ENCODE measurements at regions not wholly inside any gene's neighbourhood (a gene's known extent, or its start where the extent isn't known, plus 50 kb on each side); places are given as distances from the start of the nearest gene placed in this dataset.

GRCh38 chr2:58796239-58796910 lies 555.2 kb upstream of the FANCL start:
- no peak overlapping the region for H3K4me3 ChIP-seq (ENCODE audit: low read length in 3 of 3)
- H3K36me3 ChIP-seq (ENCODE audit: control insufficient read depth in 3 of 3, insufficient read depth in 3 of 3, low read length in 3 of 3), result no peaks in the 10 kb centered on the region
- peaks cover 0 to 3% (median 0%) of the 10 kb centered on the region in 3 donors for H3K27me3 ChIP-seq (ENCODE audit: control insufficient read depth in 3 of 3, insufficient read depth in 3 of 3, low read length in 3 of 3)
- H3K27ac ChIP-seq (ENCODE audit: low read depth, low read length), result no peak overlapping the region
- no peaks in the 10 kb centered on the region for H3K9me3 ChIP-seq (ENCODE audit: control insufficient read depth in 3 of 3, low read length in 3 of 3)
- no peaks in the 10 kb centered on the region for H3K4me1 ChIP-seq (ENCODE audit: control insufficient read depth in 3 of 3, insufficient read depth in 3 of 3, low read length in 3 of 3)
- H3K9ac ChIP-seq (ENCODE audit: low read depth in 1 of 3, low read length in 3 of 3), result no peak overlapping the region

- peaks cover 0 to 3% (median 0%) of the 10 kb centered on the region in 3 donors for H3K27me3 ChIP-seq (ENCODE audit: control insufficient read depth in 3 of 3, insufficient read depth in 3 of 3, low read length in 3 of 3)
- no peaks in the 10 kb centered on the region for H3K4me1 ChIP-seq (ENCODE audit: control insufficient read depth in 3 of 3, insufficient read depth in 3 of 3, low read length in 3 of 3)
- H3K36me3 ChIP-seq (ENCODE audit: control insufficient read depth in 3 of 3, insufficient read depth in 3 of 3, low read length in 3 of 3), result no peaks in the 10 kb centered on the region
- no peak overlapping the region for H3K9ac ChIP-seq (ENCODE audit: low read depth in 1 of 3, low read length in 3 of 3)
- H3K4me3 ChIP-seq (ENCODE audit: low read length in 3 of 3), result no peak overlapping the region
- H3K27ac ChIP-seq (ENCODE audit: low read depth, low read length), result no peak overlapping the region
- no peaks in the 10 kb centered on the region for H3K9me3 ChIP-seq (ENCODE audit: control insufficient read depth in 3 of 3, low read length in 3 of 3)
Observed at GRCh38 chr2:58794916-58795315, 553.8 kb upstream of the FANCL start.

GRCh38 chr2:58794103-58794502 lies 553.0 kb upstream of the FANCL start:
- Histone ChIP-seq H3K36me3 (ENCODE audit: control insufficient read depth in 3 of 3, insufficient read depth in 3 of 3, low read length in 3 of 3) (no peaks in the 10 kb centered on the region), H3K27me3 (ENCODE audit: control insufficient read depth in 3 of 3, insufficient read depth in 3 of 3, low read length in 3 of 3) (peaks cover 0 to 3% (median 0%) of the 10 kb centered on the region in 3 donors), H3K9ac (ENCODE audit: low read depth in 1 of 3, low read length in 3 of 3) (no peak overlapping the region), H3K9me3 (ENCODE audit: control insufficient read depth in 3 of 3, low read length in 3 of 3) (no peaks in the 10 kb centered on the region), H3K4me3 (ENCODE audit: low read length in 3 of 3) (no peak overlapping the region), H3K27ac (ENCODE audit: low read depth, low read length) (no peak overlapping the region), H3K4me1 (ENCODE audit: control insufficient read depth in 3 of 3, insufficient read depth in 3 of 3, low read length in 3 of 3) (no peaks in the 10 kb centered on the region)

GRCh38 chr2:58788402-58788801 lies 547.3 kb upstream of the FANCL start:
- Histone ChIP-seq H3K4me3 (ENCODE audit: low read length in 3 of 3) (no peak overlapping the region), H3K9ac (ENCODE audit: low read depth in 1 of 3, low read length in 3 of 3) (no peak overlapping the region), H3K4me1 (ENCODE audit: control insufficient read depth in 3 of 3, insufficient read depth in 3 of 3, low read length in 3 of 3) (no peaks in the 10 kb centered on the region), H3K9me3 (ENCODE audit: control insufficient read depth in 3 of 3, low read length in 3 of 3) (no peaks in the 10 kb centered on the region), H3K36me3 (ENCODE audit: control insufficient read depth in 3 of 3, insufficient read depth in 3 of 3, low read length in 3 of 3) (no peaks in the 10 kb centered on the region), H3K27ac (ENCODE audit: low read depth, low read length) (no peak overlapping the region), H3K27me3 (ENCODE audit: control insufficient read depth in 3 of 3, insufficient read depth in 3 of 3, low read length in 3 of 3) (no peaks in the 10 kb centered on the region)

- Histone ChIP-seq H3K9me3 (ENCODE audit: control insufficient read depth in 3 of 3, low read length in 3 of 3) (no peaks in the 10 kb centered on the region), H3K9ac (ENCODE audit: low read depth in 1 of 3, low read length in 3 of 3) (no peak overlapping the region), H3K36me3 (ENCODE audit: control insufficient read depth in 3 of 3, insufficient read depth in 3 of 3, low read length in 3 of 3) (no peaks in the 10 kb centered on the region), H3K27me3 (ENCODE audit: control insufficient read depth in 3 of 3, insufficient read depth in 3 of 3, low read length in 3 of 3) (peaks cover 0 to 9% (median 5%) of the 10 kb centered on the region in 3 donors), H3K27ac (ENCODE audit: low read depth, low read length) (no peak overlapping the region), H3K4me3 (ENCODE audit: low read length in 3 of 3) (no peak overlapping the region), H3K4me1 (ENCODE audit: control insufficient read depth in 3 of 3, insufficient read depth in 3 of 3, low read length in 3 of 3) (no peaks in the 10 kb centered on the region)
Observed at GRCh38 chr2:58770846-58771245, 529.7 kb upstream of the FANCL start.

GRCh38 chr2:58769864-58770234 lies 528.7 kb upstream of the FANCL start:
- Histone ChIP-seq H3K36me3 (ENCODE audit: control insufficient read depth in 3 of 3, insufficient read depth in 3 of 3, low read length in 3 of 3) (no peaks in the 10 kb centered on the region), H3K9me3 (ENCODE audit: control insufficient read depth in 3 of 3, low read length in 3 of 3) (no peaks in the 10 kb centered on the region), H3K4me3 (ENCODE audit: low read length in 3 of 3) (no peak overlapping the region), H3K9ac (ENCODE audit: low read depth in 1 of 3, low read length in 3 of 3) (no peak overlapping the region), H3K27ac (ENCODE audit: low read depth, low read length) (no peak overlapping the region), H3K27me3 (ENCODE audit: control insufficient read depth in 3 of 3, insufficient read depth in 3 of 3, low read length in 3 of 3) (peaks cover 0 to 12% (median 6%) of the 10 kb centered on the region in 3 donors), H3K4me1 (ENCODE audit: control insufficient read depth in 3 of 3, insufficient read depth in 3 of 3, low read length in 3 of 3) (no peaks in the 10 kb centered on the region)

GRCh38 chr2:58769111-58769863 lies 528.2 kb upstream of the FANCL start:
- Histone ChIP-seq H3K27ac (ENCODE audit: low read depth, low read length) (no peak overlapping the region), H3K9me3 (ENCODE audit: control insufficient read depth in 3 of 3, low read length in 3 of 3) (no peaks in the 10 kb centered on the region), H3K36me3 (ENCODE audit: control insufficient read depth in 3 of 3, insufficient read depth in 3 of 3, low read length in 3 of 3) (no peaks in the 10 kb centered on the region), H3K27me3 (ENCODE audit: control insufficient read depth in 3 of 3, insufficient read depth in 3 of 3, low read length in 3 of 3) (peaks cover 0 to 12% (median 6%) of the 10 kb centered on the region in 3 donors), H3K4me1 (ENCODE audit: control insufficient read depth in 3 of 3, insufficient read depth in 3 of 3, low read length in 3 of 3) (no peaks in the 10 kb centered on the region), H3K4me3 (ENCODE audit: low read length in 3 of 3) (no peak overlapping the region), H3K9ac (ENCODE audit: low read depth in 1 of 3, low read length in 3 of 3) (no peak overlapping the region)

GRCh38 chr2:58768715-58769080 lies 527.6 kb upstream of the FANCL start:
- H3K4me3 ChIP-seq (ENCODE audit: low read length in 3 of 3), result no peak overlapping the region
- H3K36me3 ChIP-seq (ENCODE audit: control insufficient read depth in 3 of 3, insufficient read depth in 3 of 3, low read length in 3 of 3), result no peaks in the 10 kb centered on the region
- H3K9me3 ChIP-seq (ENCODE audit: control insufficient read depth in 3 of 3, low read length in 3 of 3), result no peaks in the 10 kb centered on the region
- no peak overlapping the region for H3K9ac ChIP-seq (ENCODE audit: low read depth in 1 of 3, low read length in 3 of 3)
- H3K27me3 ChIP-seq (ENCODE audit: control insufficient read depth in 3 of 3, insufficient read depth in 3 of 3, low read length in 3 of 3), result peaks cover 0 to 12% (median 6%) of the 10 kb centered on the region in 3 donors
- no peaks in the 10 kb centered on the region for H3K4me1 ChIP-seq (ENCODE audit: control insufficient read depth in 3 of 3, insufficient read depth in 3 of 3, low read length in 3 of 3)
- no peak overlapping the region for H3K27ac ChIP-seq (ENCODE audit: low read depth, low read length)

GRCh38 chr2:58767828-58768714 lies 526.9 kb upstream of the FANCL start:
- peaks cover 0 to 12% (median 6%) of the 10 kb centered on the region in 3 donors for H3K27me3 ChIP-seq (ENCODE audit: control insufficient read depth in 3 of 3, insufficient read depth in 3 of 3, low read length in 3 of 3)
- H3K4me3 ChIP-seq (ENCODE audit: low read length in 3 of 3), result no peak overlapping the region
- H3K36me3 ChIP-seq (ENCODE audit: control insufficient read depth in 3 of 3, insufficient read depth in 3 of 3, low read length in 3 of 3), result no peaks in the 10 kb centered on the region
- no peak overlapping the region for H3K9ac ChIP-seq (ENCODE audit: low read depth in 1 of 3, low read length in 3 of 3)
- H3K27ac ChIP-seq (ENCODE audit: low read depth, low read length), result no peak overlapping the region
- H3K9me3 ChIP-seq (ENCODE audit: control insufficient read depth in 3 of 3, low read length in 3 of 3), result no peaks in the 10 kb centered on the region
- H3K4me1 ChIP-seq (ENCODE audit: control insufficient read depth in 3 of 3, insufficient read depth in 3 of 3, low read length in 3 of 3), result no peaks in the 10 kb centered on the region

Data from skeletal muscle tissue (tissue), 3 donors.